ENCODE measurements at regions not wholly inside any gene's neighbourhood (a gene's known extent, or its start where the extent isn't known, plus 50 kb on each side); places are given as distances from the start of the nearest gene placed in this dataset.

GRCh38 chr11:8766988-8767374, 84.4 kb downstream of the RPL27A start:
- DNase-seq (ENCODE audit: extremely low read depth in 1 of 4, low spot score in 3 of 4) (no peak), FAIRE-seq (no peak), ATAC-seq (no peak)
- no peaks in the 10 kb centered on the region for H3K9me1 ChIP-seq (ENCODE audit: control insufficient read depth, insufficient read depth, low read length)
- WGBS (ENCODE audit: insufficient coverage, low coverage, missing lambda C conversion rate): 13% methylated on average over 7 of the region's 7 CpGs
- POLR2A ChIA-PET: no interaction called here
- H3K27me3 ChIP-seq (ENCODE audit: control insufficient read depth in 2 of 2, insufficient read depth in 2 of 2, low read length in 2 of 2): peaks cover 8 to 24% of the 10 kb centered on the region in 2 experiments
- no peaks in the 10 kb centered on the region for H3K79me2 ChIP-seq (ENCODE audit: control insufficient read depth, insufficient read depth, low read length)
- H3K4me3 ChIP-seq: no peak overlapping the region
- CTCF ChIA-PET (ENCODE audit: low intra/inter-chr PET ratio): no interaction called here
- no peaks in the 10 kb centered on the region for H3K9me3 ChIP-seq (replicated peaks; ENCODE audit: control insufficient read depth, insufficient read depth, low read depth, low read length)
- BruUV-seq (replicated peaks): no TSS peak
- intact Hi-C loops (cut with micrococcal nuclease): no loop called here
- H3K4me1 ChIP-seq (replicated peaks in 1 of 2; ENCODE audit: control insufficient read depth in 2 of 2, insufficient read depth in 2 of 2, low read length in 2 of 2): peaks cover 4 to 11% of the 10 kb centered on the region in 2 experiments; a peak in 2 of 5 replicates
- in situ Hi-C loops (cut with MboI): no loop called here
- no peak overlapping the region for H3K27ac ChIP-seq (ENCODE audit: extremely low read depth, low read depth, low read length)
- no peak overlapping the region for H3K4me2 ChIP-seq (ENCODE audit: insufficient read depth, low read length)
- no peaks in the 10 kb centered on the region for H4K20me1 ChIP-seq (replicated peaks; ENCODE audit: control insufficient read depth, insufficient read depth, low read length)
- no peak overlapping the region for H3K9ac ChIP-seq (ENCODE audit: insufficient read depth in 1 of 2, low read depth in 2 of 2, low read length in 2 of 2)
- H2AFZ ChIP-seq (ENCODE audit: low read depth, low read length): no peak overlapping the region
- no peaks in the 10 kb centered on the region for H3K36me3 ChIP-seq (ENCODE audit: control insufficient read depth, insufficient read depth, low read length)
- no peak for TF ChIP-seq SMAD4 (CRISPR knock-in tag; conservative IDR thresholded peaks at IDR 0.05)
- TF ChIP-seq ZNF282 (CRISPR knock-in tag; IDR thresholded peaks at IDR 0.05): no peak
- no peak for TF ChIP-seq MXD1 (CRISPR knock-in tag; IDR thresholded peaks at IDR 0.05; ENCODE audit: borderline replicate concordance, poor library complexity, severe bottlenecking)
- TF ChIP-seq HNRNPL (IDR thresholded peaks at IDR 0.05; ENCODE audit: low read depth, low read length): no peak
- no peak for TF ChIP-seq DEAF1 (CRISPR knock-in tag; IDR thresholded peaks at IDR 0.05)
- TF ChIP-seq SAP30 (IDR thresholded peaks at IDR 0.05; ENCODE audit: borderline replicate concordance, insufficient read depth, low read depth, low read length, poor library complexity, severe bottlenecking): no peak
- no peak for TF ChIP-seq ELF2 (CRISPR knock-in tag; IDR thresholded peaks at IDR 0.05)
- TF ChIP-seq ATF1 (CRISPR knock-in tag; IDR thresholded peaks at IDR 0.05): no peak
- TF ChIP-seq ATF1 (tag; IDR thresholded peaks at IDR 0.05): no peak
- TF ChIP-seq, protein P1, sequence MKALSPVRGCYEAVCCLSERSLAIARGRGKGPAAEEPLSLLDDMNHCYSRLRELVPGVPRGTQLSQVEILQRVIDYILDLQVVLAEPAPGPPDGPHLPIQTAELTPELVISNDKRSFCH (CRISPR knock-in tag; IDR thresholded peaks at IDR 0.05): no peak
- TF ChIP-seq, protein P1 (tag; IDR thresholded peaks at IDR 0.05): no peak
- TF ChIP-seq SMARCA5 (IDR thresholded peaks at IDR 0.05): no peak
- TF ChIP-seq POLR2AphosphoS5 (IDR thresholded peaks at IDR 0.05; ENCODE audit: control insufficient read depth, insufficient read depth, low read depth, low read length): no peak
- TF ChIP-seq, protein P2, sequence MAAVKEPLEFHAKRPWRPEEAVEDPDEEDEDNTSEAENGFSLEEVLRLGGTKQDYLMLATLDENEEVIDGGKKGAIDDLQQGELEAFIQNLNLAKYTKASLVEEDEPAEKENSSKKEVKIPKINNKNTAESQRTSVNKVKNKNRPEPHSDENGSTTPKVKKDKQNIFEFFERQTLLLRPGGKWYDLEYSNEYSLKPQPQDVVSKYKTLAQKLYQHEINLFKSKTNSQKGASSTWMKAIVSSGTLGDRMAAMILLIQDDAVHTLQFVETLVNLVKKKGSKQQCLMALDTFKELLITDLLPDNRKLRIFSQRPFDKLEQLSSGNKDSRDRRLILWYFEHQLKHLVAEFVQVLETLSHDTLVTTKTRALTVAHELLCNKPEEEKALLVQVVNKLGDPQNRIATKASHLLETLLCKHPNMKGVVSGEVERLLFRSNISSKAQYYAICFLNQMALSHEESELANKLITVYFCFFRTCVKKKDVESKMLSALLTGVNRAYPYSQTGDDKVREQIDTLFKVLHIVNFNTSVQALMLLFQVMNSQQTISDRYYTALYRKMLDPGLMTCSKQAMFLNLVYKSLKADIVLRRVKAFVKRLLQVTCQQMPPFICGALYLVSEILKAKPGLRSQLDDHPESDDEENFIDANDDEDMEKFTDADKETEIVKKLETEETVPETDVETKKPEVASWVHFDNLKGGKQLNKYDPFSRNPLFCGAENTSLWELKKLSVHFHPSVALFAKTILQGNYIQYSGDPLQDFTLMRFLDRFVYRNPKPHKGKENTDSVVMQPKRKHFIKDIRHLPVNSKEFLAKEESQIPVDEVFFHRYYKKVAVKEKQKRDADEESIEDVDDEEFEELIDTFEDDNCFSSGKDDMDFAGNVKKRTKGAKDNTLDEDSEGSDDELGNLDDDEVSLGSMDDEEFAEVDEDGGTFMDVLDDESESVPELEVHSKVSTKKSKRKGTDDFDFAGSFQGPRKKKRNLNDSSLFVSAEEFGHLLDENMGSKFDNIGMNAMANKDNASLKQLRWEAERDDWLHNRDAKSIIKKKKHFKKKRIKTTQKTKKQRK (IDR thresholded peaks at IDR 0.05; ENCODE audit: borderline replicate concordance, low read depth, low read length): no peak
- TF ChIP-seq PRMT5 (CRISPR knock-in tag; IDR thresholded peaks at IDR 0.05): no peak
- no peak for TF ChIP-seq ZNF280A (IDR thresholded peaks at IDR 0.05; ENCODE audit: low read depth, partially characterized antibody)
- no peak for TF ChIP-seq ZSCAN32 (CRISPR knock-in tag; IDR thresholded peaks at IDR 0.05)

Data from K562 (cell line).